ENCODE measurements at regions not wholly inside any gene's neighbourhood (a gene's known extent, or its start where the extent isn't known, plus 50 kb on each side); places are given as distances from the start of the nearest gene placed in this dataset.

GRCh38 chr7:19465861-19466260 is 243.0 kb downstream of the POLR1F start:
- Histone ChIP-seq H3K36me3 (no peaks in the 10 kb centered on the region), H3K9me3 (no peaks in the 10 kb centered on the region), H3K27me3 (no peaks in the 10 kb centered on the region), H3K4me3 (no peak overlapping the region), H3K4me1 (no peaks in the 10 kb centered on the region), H3K27ac (no peak overlapping the region)
- no peak for TF ChIP-seq POLR2A (IDR thresholded peaks at IDR 0.05)
- no peak for TF ChIP-seq POLR2AphosphoS5 (IDR thresholded peaks at IDR 0.05)
- no peak for TF ChIP-seq EP300 (IDR thresholded peaks at IDR 0.05)
- TF ChIP-seq CTCF (IDR thresholded peaks at IDR 0.05) = no peak
- no peak for DNase-seq
- WGBS, 5 donors = 45 to 70% (median 65%) methylated on average over 3 of the region's 3 CpGs
- intact Hi-C loops (cut with DNase I; ENCODE audit: low total_unique reads) = no loop called here

GRCh38 chr7:19464751-19465150 is 244.1 kb downstream of the POLR1F start:
- Histone ChIP-seq H3K27ac (no peak overlapping the region), H3K27me3 (no peaks in the 10 kb centered on the region), H3K9me3 (no peaks in the 10 kb centered on the region), H3K4me3 (no peak overlapping the region), H3K4me1 (no peaks in the 10 kb centered on the region), H3K36me3 (no peaks in the 10 kb centered on the region)
- intact Hi-C loops (cut with DNase I; ENCODE audit: low total_unique reads) = no loop called here
- no peak for DNase-seq
- WGBS, 5 donors = 84 to 91% (median 90%) methylated on average over 4 of the region's 4 CpGs
- TF ChIP-seq POLR2AphosphoS5 (IDR thresholded peaks at IDR 0.05) (no peak), EP300 (IDR thresholded peaks at IDR 0.05) (no peak), POLR2A (IDR thresholded peaks at IDR 0.05) (no peak), CTCF (IDR thresholded peaks at IDR 0.05) (no peak)

- H3K4me3 ChIP-seq = no peak overlapping the region
- no peaks in the 10 kb centered on the region for H3K27me3 ChIP-seq
- H3K36me3 ChIP-seq = no peaks in the 10 kb centered on the region
- TF ChIP-seq POLR2AphosphoS5 (IDR thresholded peaks at IDR 0.05) (no peak), POLR2A (IDR thresholded peaks at IDR 0.05) (no peak), EP300 (IDR thresholded peaks at IDR 0.05) (no peak), CTCF (IDR thresholded peaks at IDR 0.05) (no peak)
- no peaks in the 10 kb centered on the region for H3K9me3 ChIP-seq
- DNase-seq = no peak
- intact Hi-C loops (cut with DNase I; ENCODE audit: low total_unique reads) = no loop called here
- H3K4me1 ChIP-seq = no peaks in the 10 kb centered on the region
- no peak overlapping the region for H3K27ac ChIP-seq
- WGBS, 5 donors = 78 to 84% (median 81%) methylated on average over 3 of the region's 3 CpGs
Measured at GRCh38 chr7:19464241-19464640, 244.6 kb downstream of the POLR1F start.

GRCh38 chr7:19463581-19463980 is 245.3 kb downstream of the POLR1F start:
- H3K27me3 ChIP-seq = no peaks in the 10 kb centered on the region
- DNase-seq = no peak
- TF ChIP-seq POLR2AphosphoS5 (IDR thresholded peaks at IDR 0.05) (no peak), POLR2A (IDR thresholded peaks at IDR 0.05) (no peak), EP300 (IDR thresholded peaks at IDR 0.05) (no peak), CTCF (IDR thresholded peaks at IDR 0.05) (no peak)
- H3K4me1 ChIP-seq = no peaks in the 10 kb centered on the region
- H3K4me3 ChIP-seq = no peak overlapping the region
- H3K36me3 ChIP-seq = no peaks in the 10 kb centered on the region
- WGBS, 5 donors = 86 to 97% (median 95%) methylated on average over 3 of the region's 3 CpGs
- intact Hi-C loops (cut with DNase I; ENCODE audit: low total_unique reads) = no loop called here
- H3K27ac ChIP-seq = no peak overlapping the region
- H3K9me3 ChIP-seq = no peaks in the 10 kb centered on the region
